Heart right ventricle (tissue), 16 donors: ENCODE measurements at regions not wholly inside any gene's neighbourhood (a gene's known extent, or its start where the extent isn't known, plus 50 kb on each side); places are given as distances from the start of the nearest gene placed in this dataset.

Source experiments
- ATAC-seq, 8 donors: fragments of 200-7000 bp; cut with Tn5 transposase; one replicate each; pipeline ENCODE4 v1.9.1; 2020; ENCODE audit warnings: mild to moderate bottlenecking in 8 of 8, moderate library complexity in 8 of 8, moderate number of reproducible peaks in 1 of 8
- DNase-seq, 2 donors: peaks; one replicate each; pipeline ENCODE4 v3.0.0-alpha.2; 2020
- H3K27ac ChIP-seq, 10 donors: fragments of 200-600 bp; sonication (generic) in 2 of 10; one replicate each; pipeline versions ENCODE4 v1.5.0 to v1.8.0; 2020 to 2022; ENCODE audit warnings: mild to moderate bottlenecking in 3 of 10
- H3K27me3 ChIP-seq, 7 donors: fragments of 200-600 bp; one replicate each; pipeline ENCODE4 v1.8.0; 2021 to 2022; ENCODE audit warnings: mild to moderate bottlenecking in 2 of 7
- H3K36me3 ChIP-seq, 9 donors: fragments of 200-600 bp; sonication (generic) in 1 of 9; one replicate each; pipeline versions ENCODE4 v1.5.0 to v1.8.0; 2020 to 2022; ENCODE audit warnings: mild to moderate bottlenecking in 2 of 9
- H3K4me1 ChIP-seq, 9 donors: fragments of 200-600 bp; sonication (generic) in 1 of 9; one replicate each; pipeline versions ENCODE4 v1.5.0 to v1.8.0; 2020 to 2022; ENCODE audit warnings: mild to moderate bottlenecking in 4 of 9
- H3K4me3 ChIP-seq, 10 donors: fragments of 200-600 bp; sonication (generic) in 2 of 10; one replicate each; pipeline versions ENCODE4 v1.5.0 to v1.8.0; 2020 to 2022; ENCODE audit warnings: mild to moderate bottlenecking in 7 of 10, moderate library complexity in 2 of 10
- H3K9me3 ChIP-seq, 11 donors: fragments of 200-600 bp in 10 of 11; sonication (generic) in 2 of 11; one replicate each; pipeline versions ENCODE4 v1.5.0 to v1.8.0; 2013 to 2022; ENCODE audit warnings: mild to moderate bottlenecking in 2 of 11, control low read depth in 1 of 11, moderate library complexity in 1 of 11
- WGBS, 2 donors: extraction: QIAGEN DNeasy Blood & Tissue Kit; methylation state at CpG; one replicate each; pipeline ENCODE4 v1.1.7; 2013; ENCODE audit warnings: inconsistent platforms in 1 of 2; 5-methylcytosine and 5-hydroxymethylcytosine counted together
- intact Hi-C, 10 donors: fragments of 100-400 bp; cut with DNase I; formaldehyde crosslinking; loops; one replicate each; pipeline versions ENCODE4 v1.11.1 to v1.14.2; 2022
- TF ChIP-seq, protein P1 (sequence below), 9 donors: fragments of 200-600 bp; sonication (generic) in 2 of 9; IDR thresholded peaks; one replicate each; pipeline versions ENCODE4 v1.5.0 to v1.8.0; 2021 to 2022; ENCODE audit warnings: antibody characterized with exemption in 9 of 9, mild to moderate bottlenecking in 5 of 9, moderate library complexity in 1 of 9
- donor health status: Arrhythmogenic right ventricular cardiomyopathy.
- donor health status: ischemic (EF 13 %, LVEDD 7.1; RV severe dilation, severe dysfunction).
- donor health status: healthy with polysubstance abuse.
- donor health status: DM: no; HTN: yes; CAD: no.
- donor health status: DM: no; HTN: no; CAD: no.
- donor health status: ischemic (EF 25% LVEDD 6.9; RV normal size, moderate dysfunction).
- donor health status: ischemic (EF 25% LVEDD 5.7; RV mildly dilated, moderate dysfunction).
- donor health status: healthy.
- donor health status: DM: yes; HTN: yes; CAD: no.
- donor health status: Ischemic cardiomyopathy.
- donor health status: ischemic (EF 35%, LVEDD 5.7; RV mildly dilated, moderate dysfunction).
- donor health status: nonischemic (EF 11% LVEDD 7.7; RV severe dilation, severe dysfunction).
- donor health status: DM: yes; HTN: yes; CAD: no.
- donor health status: PGD.
- donor health status: ischemic (EF 29% LVEDD 5.4; RV normal size, mild dysfunction).
- donor health status: nonischemic (EF 23%, LVEDD 6.1; RV moderate dilation, normal function).

DNA sequence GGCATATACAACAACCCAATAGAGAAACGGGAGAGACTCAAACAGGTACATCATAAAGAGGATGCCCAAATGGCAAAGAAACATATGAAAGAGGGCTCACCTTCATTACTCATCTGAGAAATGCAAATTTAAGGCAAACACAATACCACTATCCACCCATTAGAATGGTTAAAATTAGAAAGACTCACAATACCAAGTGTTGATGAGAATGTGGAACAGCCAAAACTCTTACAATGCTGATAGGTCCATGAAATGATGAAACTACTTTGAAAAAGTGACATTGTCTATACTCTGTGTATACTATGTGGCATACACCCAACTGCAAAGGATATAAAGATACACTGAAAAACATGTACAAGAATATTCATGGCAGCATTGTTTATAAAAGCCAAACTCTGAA is 96.2 kb upstream of the TSHZ3 start:
- DNase-seq, result no peak
- Histone ChIP-seq H3K4me3 (no peak overlapping the region), H3K9me3 (peaks cover 0 to 18% (median 4%) of the 10 kb centered on the region in 11 donors), H3K27ac (no peak overlapping the region), H3K4me1 (peaks cover 0 to 7% (median 0%) of the 10 kb centered on the region in 9 donors), H3K36me3 (no peaks in the 10 kb centered on the region), H3K27me3 (peaks cover 0 to 5% (median 0%) of the 10 kb centered on the region in 7 donors)
- intact Hi-C loops, result no loop called here
- WGBS, 2 donors, result 85 to 89% methylated on average over 1 of the region's 1 CpG
- TF ChIP-seq, protein P1, sequence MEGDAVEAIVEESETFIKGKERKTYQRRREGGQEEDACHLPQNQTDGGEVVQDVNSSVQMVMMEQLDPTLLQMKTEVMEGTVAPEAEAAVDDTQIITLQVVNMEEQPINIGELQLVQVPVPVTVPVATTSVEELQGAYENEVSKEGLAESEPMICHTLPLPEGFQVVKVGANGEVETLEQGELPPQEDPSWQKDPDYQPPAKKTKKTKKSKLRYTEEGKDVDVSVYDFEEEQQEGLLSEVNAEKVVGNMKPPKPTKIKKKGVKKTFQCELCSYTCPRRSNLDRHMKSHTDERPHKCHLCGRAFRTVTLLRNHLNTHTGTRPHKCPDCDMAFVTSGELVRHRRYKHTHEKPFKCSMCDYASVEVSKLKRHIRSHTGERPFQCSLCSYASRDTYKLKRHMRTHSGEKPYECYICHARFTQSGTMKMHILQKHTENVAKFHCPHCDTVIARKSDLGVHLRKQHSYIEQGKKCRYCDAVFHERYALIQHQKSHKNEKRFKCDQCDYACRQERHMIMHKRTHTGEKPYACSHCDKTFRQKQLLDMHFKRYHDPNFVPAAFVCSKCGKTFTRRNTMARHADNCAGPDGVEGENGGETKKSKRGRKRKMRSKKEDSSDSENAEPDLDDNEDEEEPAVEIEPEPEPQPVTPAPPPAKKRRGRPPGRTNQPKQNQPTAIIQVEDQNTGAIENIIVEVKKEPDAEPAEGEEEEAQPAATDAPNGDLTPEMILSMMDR (IDR thresholded peaks at IDR 0.05), result no peak
- ATAC-seq, result no peak

DNA sequence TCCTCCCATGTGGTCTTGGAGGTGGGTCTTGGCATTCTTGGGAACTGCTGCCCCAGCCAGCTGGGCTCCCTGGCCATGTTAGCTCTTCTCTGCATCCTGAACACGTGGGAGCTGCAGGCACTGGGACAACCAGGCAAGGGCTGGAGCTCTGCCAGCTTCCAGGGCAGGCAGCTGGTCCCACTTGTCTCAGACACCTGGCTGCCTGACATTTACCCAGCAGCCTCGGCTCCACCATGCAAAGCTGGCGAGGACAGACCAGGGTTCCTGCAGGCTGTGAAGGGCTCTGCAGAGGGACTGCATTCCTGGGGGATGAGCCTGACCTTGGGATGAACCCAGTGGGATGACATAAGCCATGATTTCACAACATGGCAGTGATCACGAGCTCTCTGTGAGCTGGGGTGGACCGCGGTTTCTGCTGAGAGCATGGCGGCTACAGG is 99.0 kb upstream of the TSHZ3 start:
- TF ChIP-seq, protein P1 (IDR thresholded peaks at IDR 0.05), result no peak
- Histone ChIP-seq H3K27ac (peak overlapping the region in 7 of 10 donors; percentile 29 to 70 (median 58)), H3K4me3 (no peak overlapping the region), H3K36me3 (no peaks in the 10 kb centered on the region), H3K4me1 (peaks cover 0 to 7% (median 0%) of the 10 kb centered on the region in 9 donors), H3K27me3 (peaks cover 0 to 22% (median 0%) of the 10 kb centered on the region in 7 donors), H3K9me3 (peaks cover 0 to 18% (median 4%) of the 10 kb centered on the region in 11 donors)
- DNase-seq, result peak; percentile 59 to 80
- 42 to 44% methylated on average over 7 of the region's 7 CpGs for WGBS, 2 donors
- peak; percentile 80 to 99 (median 89) for ATAC-seq
- intact Hi-C loops, result no loop called here

DNA sequence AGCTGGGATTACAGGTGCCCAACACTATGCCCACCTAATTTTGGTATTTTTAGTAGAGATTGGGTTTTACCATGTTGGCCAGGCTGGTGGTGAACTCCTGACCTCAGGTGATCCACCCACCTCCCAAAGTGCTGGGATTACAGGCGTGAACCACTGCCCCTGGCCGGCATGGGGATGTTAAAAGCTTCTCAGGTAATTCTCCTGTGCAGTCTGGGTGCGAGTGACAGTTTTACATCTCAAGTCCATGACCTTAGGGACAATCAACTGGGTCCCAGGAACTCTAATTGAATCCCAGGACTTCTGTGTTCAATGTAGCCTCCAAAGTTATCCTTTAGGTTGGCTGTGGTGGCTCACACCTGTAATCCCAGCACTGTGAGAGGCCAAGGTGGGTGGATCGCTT is 100.1 kb upstream of the TSHZ3 start:
- Histone ChIP-seq H3K36me3 (no peaks in the 10 kb centered on the region), H3K27me3 (peaks cover 0 to 22% (median 0%) of the 10 kb centered on the region in 7 donors), H3K4me1 (peaks cover 0 to 7% (median 0%) of the 10 kb centered on the region in 9 donors), H3K27ac (no peak overlapping the region), H3K4me3 (no peak overlapping the region), H3K9me3 (peaks cover 0 to 18% (median 4%) of the 10 kb centered on the region in 11 donors)
- WGBS, 2 donors, result 91 to 92% methylated on average over 4 of the region's 4 CpGs
- TF ChIP-seq, protein P1 (IDR thresholded peaks at IDR 0.05), result no peak
- DNase-seq, result no peak
- no peak for ATAC-seq
- intact Hi-C loops, result no loop called here

GRCh38 chr19:31450696-31451095 is 101.5 kb upstream of the TSHZ3 start:
- ATAC-seq, result no peak
- Histone ChIP-seq H3K4me3 (no peak overlapping the region), H3K27ac (no peak overlapping the region), H3K9me3 (peaks cover 0 to 8% (median 0%) of the 10 kb centered on the region in 11 donors), H3K27me3 (peaks cover 0 to 22% (median 0%) of the 10 kb centered on the region in 7 donors), H3K36me3 (no peaks in the 10 kb centered on the region), H3K4me1 (peaks cover 0 to 7% (median 0%) of the 10 kb centered on the region in 9 donors)
- DNase-seq, result no peak
- TF ChIP-seq, protein P1 (IDR thresholded peaks at IDR 0.05), result no peak
- intact Hi-C loops, result no loop called here
- whole genome bisulfite sequencing, 2 donors, result 76 to 79% methylated on average over 5 of the region's 5 CpGs
